Nephron progenitor cell (in vitro differentiated cells): ENCODE measurements at regions not wholly inside any gene's neighbourhood (a gene's known extent, or its start where the extent isn't known, plus 50 kb on each side); places are given as distances from the start of the nearest gene placed in this dataset.

Source experiments
- DNase-seq: peaks from one replicate; pipeline ENCODE4 v3.0.0; 2021
- H3K27ac Mint-ChIP-seq: 2 replicates; pipeline ENCODE4 v1.8.0; 2021; ENCODE audit warnings: mild to moderate bottlenecking, moderate library complexity, mixed read lengths
- H3K27me3 Mint-ChIP-seq: 2 replicates; pipeline ENCODE4 v1.8.0; 2021; ENCODE audit warnings: mild to moderate bottlenecking, low read depth, mixed read lengths; ENCODE audit not compliant: poor library complexity
- H3K36me3 Mint-ChIP-seq: 2 replicates; pipeline ENCODE4 v1.8.0; 2021; ENCODE audit warnings: low read depth, mixed read lengths
- H3K4me1 Mint-ChIP-seq: 2 replicates; pipeline ENCODE4 v1.8.0; 2021; ENCODE audit warnings: mixed read lengths
- H3K4me3 Mint-ChIP-seq: 2 replicates; pipeline ENCODE4 v1.8.0; 2021; ENCODE audit warnings: mild to moderate bottlenecking, moderate library complexity, mixed read lengths
- H3K9me3 Mint-ChIP-seq: 2 replicates; pipeline ENCODE4 v1.8.0; 2021; ENCODE audit warnings: mild to moderate bottlenecking, moderate library complexity, mixed read lengths
- CTCF ChIP-seq: fragments of 200-600 bp; sonication (generic); IDR thresholded peaks from 2 replicates; pipeline ENCODE4 v1.5.0; 2021; ENCODE audit warnings: antibody characterized with exemption

- no peak for DNase-seq
- no peaks in the 10 kb centered on the region for H3K4me1 Mint-ChIP-seq
- H3K27ac Mint-ChIP-seq = no peak overlapping the region
- peaks cover 1% of the 10 kb centered on the region for H3K9me3 Mint-ChIP-seq
- H3K27me3 Mint-ChIP-seq = no peaks in the 10 kb centered on the region
- no peak for TF ChIP-seq CTCF
- no peaks in the 10 kb centered on the region for H3K36me3 Mint-ChIP-seq
- no peak overlapping the region for H3K4me3 Mint-ChIP-seq
Measured at GRCh38 chr12:87092421-87092820, 836.2 kb upstream of the MGAT4C start.

GRCh38 chr12:87086118-87086891, 830.1 kb upstream of the MGAT4C start:
- H3K4me1 Mint-ChIP-seq = no peaks in the 10 kb centered on the region
- DNase-seq = no peak
- no peak overlapping the region for H3K27ac Mint-ChIP-seq
- no peaks in the 10 kb centered on the region for H3K9me3 Mint-ChIP-seq
- H3K4me3 Mint-ChIP-seq = no peak overlapping the region
- TF ChIP-seq CTCF = no peak
- no peaks in the 10 kb centered on the region for H3K27me3 Mint-ChIP-seq
- H3K36me3 Mint-ChIP-seq = no peaks in the 10 kb centered on the region

GRCh38 chr12:87085286-87085685, 829.1 kb upstream of the MGAT4C start:
- no peaks in the 10 kb centered on the region for H3K36me3 Mint-ChIP-seq
- DNase-seq = no peak
- no peak overlapping the region for H3K27ac Mint-ChIP-seq
- no peaks in the 10 kb centered on the region for H3K4me1 Mint-ChIP-seq
- no peaks in the 10 kb centered on the region for H3K9me3 Mint-ChIP-seq
- no peak for TF ChIP-seq CTCF
- H3K4me3 Mint-ChIP-seq = no peak overlapping the region
- no peaks in the 10 kb centered on the region for H3K27me3 Mint-ChIP-seq

- DNase-seq = no peak
- H3K27ac Mint-ChIP-seq = no peak overlapping the region
- no peak for TF ChIP-seq CTCF
- no peak overlapping the region for H3K4me3 Mint-ChIP-seq
- no peaks in the 10 kb centered on the region for H3K27me3 Mint-ChIP-seq
- no peaks in the 10 kb centered on the region for H3K4me1 Mint-ChIP-seq
- no peaks in the 10 kb centered on the region for H3K9me3 Mint-ChIP-seq
- H3K36me3 Mint-ChIP-seq = no peaks in the 10 kb centered on the region
Measured at GRCh38 chr12:87082756-87083155, 826.6 kb upstream of the MGAT4C start.

GRCh38 chr12:87074781-87075180, 818.6 kb upstream of the MGAT4C start:
- TF ChIP-seq CTCF = no peak
- no peak for DNase-seq
- no peaks in the 10 kb centered on the region for H3K4me1 Mint-ChIP-seq
- H3K27me3 Mint-ChIP-seq = no peaks in the 10 kb centered on the region
- peaks cover 15% of the 10 kb centered on the region for H3K9me3 Mint-ChIP-seq
- no peaks in the 10 kb centered on the region for H3K36me3 Mint-ChIP-seq
- H3K27ac Mint-ChIP-seq = no peak overlapping the region
- H3K4me3 Mint-ChIP-seq = no peak overlapping the region

- H3K4me3 Mint-ChIP-seq = no peak overlapping the region
- no peaks in the 10 kb centered on the region for H3K9me3 Mint-ChIP-seq
- H3K4me1 Mint-ChIP-seq = no peaks in the 10 kb centered on the region
Measured at GRCh38 chr12:87066326-87066725, 810.1 kb upstream of the MGAT4C start.

More at GRCh38 chr12:87066326-87066725, 810.1 kb upstream of the MGAT4C start:
- Mint-ChIP-seq H3K36me3 (no peaks in the 10 kb centered on the region), H3K27me3 (peaks cover 4% of the 10 kb centered on the region), H3K27ac (no peak overlapping the region)
- no peak for TF ChIP-seq CTCF
- DNase-seq = no peak
